IMR-90 (cell line): ENCODE measurements at regions not wholly inside any gene's neighbourhood (a gene's known extent, or its start where the extent isn't known, plus 50 kb on each side); places are given as distances from the start of the nearest gene placed in this dataset.

Source experiments
- ATAC-seq: fragments of 200-7000 bp; cut with Tn5 transposase; 2 replicates; pipeline ENCODE4 v1.9.1; 2020; ENCODE audit warnings: low read depth, mild to moderate bottlenecking, moderate library complexity
- BruUV-seq: library from RNA; stranded (reverse); fragments of 400-500 nt; replicated peaks from 2 replicates; lab custom pipeline; 2021; lab: Mats Ljungman, UMichigan
- CTCF ChIA-PET: fragments of 300-600 bp; formaldehyde crosslinking; extraction: SDS; loops from one replicate; lab custom pipeline; 2021; ENCODE audit warnings: antibody characterized with exemption; lab: Yijun Ruan, JAX
- POLR2A ChIA-PET: fragments of 300-600 bp; sonication (Branson Sonifier 250); formaldehyde crosslinking; loops from one replicate; lab custom pipeline; 2022; ENCODE audit warnings: antibody characterized with exemption; ENCODE audit not compliant: unreplicated experiment; lab: Charles Lee
- DNase-seq: peaks from one replicate; pipeline ENCODE4 v3.0.0; 2013
- H2AFZ ChIP-seq: replicated peaks from 2 replicates; pipeline ENCODE3; 2013; ENCODE audit warnings: low read length, mild to moderate bottlenecking; ENCODE audit not compliant: poor library complexity
- H2AK5ac ChIP-seq: 2 replicates; pipeline ENCODE4 v1.6.1; 2013; ENCODE audit warnings: low read depth, low read length, inconsistent platforms
- H2AK9ac ChIP-seq: replicated peaks from 2 replicates; pipeline ENCODE3; 2013; ENCODE audit warnings: mild to moderate bottlenecking, low read depth, low read length, moderate library complexity; ENCODE audit not compliant: poor library complexity
- H2BK120ac ChIP-seq: 2 replicates; pipeline ENCODE4 v1.6.1; 2013; ENCODE audit warnings: low read depth, low read length, inconsistent platforms
- H2BK15ac ChIP-seq: 3 replicates; pipeline ENCODE4 v1.6.1; 2013; ENCODE audit warnings: low read depth, low read length, inconsistent platforms
- H2BK20ac ChIP-seq: 2 replicates; pipeline ENCODE4 v1.6.1; 2013; ENCODE audit warnings: low read depth, mild to moderate bottlenecking, inconsistent platforms, low read length, moderate library complexity
- H2BK5ac ChIP-seq: 2 replicates; pipeline ENCODE4 v1.6.1; 2013; ENCODE audit warnings: mild to moderate bottlenecking, low read depth, low read length, inconsistent platforms; ENCODE audit not compliant: poor library complexity, severe bottlenecking
- H3K14ac ChIP-seq: replicated peaks from 2 replicates; pipeline ENCODE4 v1.6.1; 2013; ENCODE audit warnings: low read depth, low read length, inconsistent platforms
- H3K18ac ChIP-seq: 2 replicates; pipeline ENCODE4 v1.6.1; 2013; ENCODE audit warnings: low read depth, low read length, control low read depth
- H3K23ac ChIP-seq: 2 replicates; pipeline ENCODE4 v1.6.1; 2013; ENCODE audit warnings: low read depth, low read length, inconsistent platforms
- H3K27ac ChIP-seq: 2 replicates; pipeline ENCODE4 v1.5.1; 2013; ENCODE audit warnings: mild to moderate bottlenecking, control low read depth, low read length; ENCODE audit not compliant: insufficient read depth
- H3K27me3 ChIP-seq: 2 replicates; pipeline ENCODE4 v1.6.1; 2013; ENCODE audit warnings: low read length; ENCODE audit not compliant: control insufficient read depth, insufficient read depth
- H3K36me3 ChIP-seq: 2 replicates; pipeline ENCODE4 v1.6.1; 2013; ENCODE audit warnings: low read length, mixed read lengths; ENCODE audit not compliant: control insufficient read depth, insufficient read depth
- H3K4ac ChIP-seq: 2 replicates; pipeline ENCODE4 v1.6.1; 2013; ENCODE audit warnings: low read depth, low read length, inconsistent platforms
- H3K4me1 ChIP-seq: 2 replicates; pipeline ENCODE4 v1.6.1; 2013; ENCODE audit warnings: low read length, mixed read lengths; ENCODE audit not compliant: control insufficient read depth, insufficient read depth
- H3K4me2 ChIP-seq: 2 replicates; pipeline ENCODE4 v1.6.1; 2013; ENCODE audit warnings: low read depth, mild to moderate bottlenecking, control low read depth, low read length, moderate library complexity
- H3K4me3 ChIP-seq: 2 replicates; pipeline ENCODE4 v1.5.1; 2013; ENCODE audit warnings: low read depth, mild to moderate bottlenecking, control low read depth, low read length, moderate library complexity; ENCODE audit not compliant: insufficient read depth
- H3K56ac ChIP-seq: 2 replicates; pipeline ENCODE4 v1.6.1; 2013; ENCODE audit warnings: low read length, inconsistent platforms; ENCODE audit not compliant: insufficient read depth; ENCODE audit errors: extremely low read depth
- H3K79me1 ChIP-seq, 2 experiments: 2 replicates each; pipeline ENCODE4 v1.6.1; 2013; ENCODE audit warnings: low read length in 2 of 2, inconsistent platforms in 1 of 2, low read depth in 1 of 2
- H3K9ac ChIP-seq: 2 replicates; pipeline ENCODE4 v1.6.1; 2013; ENCODE audit warnings: low read depth, low read length, control low read depth
- H3K9me1 ChIP-seq: 2 replicates; pipeline ENCODE4 v1.6.1; 2013; ENCODE audit warnings: low read length, inconsistent platforms; ENCODE audit not compliant: insufficient read depth
- H3K9me3 ChIP-seq: 2 replicates; pipeline ENCODE4 v1.6.1; 2013; ENCODE audit warnings: low read length; ENCODE audit not compliant: control insufficient read depth, insufficient read depth
- H4K20me1 ChIP-seq: 2 replicates; pipeline ENCODE4 v1.6.1; 2013; ENCODE audit warnings: low read length, inconsistent platforms; ENCODE audit not compliant: insufficient read depth
- H4K5ac ChIP-seq: 2 replicates; pipeline ENCODE4 v1.6.1; 2013; ENCODE audit warnings: mild to moderate bottlenecking, low read depth, low read length, control low read depth
- H4K8ac ChIP-seq, 2 experiments: 2 replicates each; pipeline ENCODE4 v1.6.1; 2013; ENCODE audit warnings: low read depth in 2 of 2, low read length in 2 of 2, control low read depth in 1 of 2, inconsistent platforms in 1 of 2
- H4K91ac ChIP-seq: 2 replicates; pipeline ENCODE4 v1.6.1; 2013; ENCODE audit warnings: low read depth, low read length, inconsistent platforms; ENCODE audit not compliant: insufficient read depth
- BHLHE40 ChIP-seq: fragments of 150-350 bp; IDR thresholded peaks from 2 replicates; pipeline ENCODE4 v1.6.1; 2016; ENCODE audit warnings: mild to moderate bottlenecking, low read depth, low read length
- CEBPB ChIP-seq: IDR thresholded peaks from 2 replicates; pipeline ENCODE4 v1.6.1; 2012; ENCODE audit warnings: low read depth, low read length, improper control_type of control experiment
- CHD1 ChIP-seq: IDR thresholded peaks from 2 replicates; pipeline ENCODE4 v1.6.1; 2012; ENCODE audit warnings: low read depth, low read length, improper control_type of control experiment
- CTCF ChIP-seq: conservative IDR thresholded peaks from 2 replicates; pipeline ENCODE4 v1.5.1; 2012; ENCODE audit warnings: mild to moderate bottlenecking, low read depth, low read length, improper control_type of control experiment
- ELK1 ChIP-seq: fragments of 150-350 bp; IDR thresholded peaks from 2 replicates; pipeline ENCODE4 v1.6.1; 2016; ENCODE audit warnings: low read depth, mild to moderate bottlenecking, low read length, moderate library complexity, borderline replicate concordance
- FOS ChIP-seq: fragments of 150-350 bp; IDR thresholded peaks from 2 replicates; pipeline ENCODE4 v1.6.1; 2016; ENCODE audit warnings: low read depth, low read length
- MAFK ChIP-seq: IDR thresholded peaks from 2 replicates; pipeline ENCODE4 v1.6.1; 2012; ENCODE audit warnings: low read depth, low read length, improper control_type of control experiment
- MAZ ChIP-seq: IDR thresholded peaks from 2 replicates; pipeline ENCODE4 v1.6.1; 2012; ENCODE audit warnings: low read depth, mild to moderate bottlenecking, low read length, improper control_type of control experiment, moderate library complexity, borderline replicate concordance
- MXI1 ChIP-seq: IDR thresholded peaks from 2 replicates; pipeline ENCODE4 v1.6.1; 2012; ENCODE audit warnings: low read depth, mild to moderate bottlenecking, low read length, moderate library complexity, borderline replicate concordance
- NFE2L2 ChIP-seq: fragments of 150-350 bp; IDR thresholded peaks from 2 replicates; pipeline ENCODE4 v1.6.1; 2016; ENCODE audit warnings: low read depth, mild to moderate bottlenecking, low read length
- POLR2A ChIP-seq: IDR thresholded peaks from 2 replicates; pipeline ENCODE4 v1.6.1; 2012; ENCODE audit warnings: mild to moderate bottlenecking, low read depth, low read length
- RAD21 ChIP-seq: IDR thresholded peaks from 2 replicates; pipeline ENCODE4 v1.6.1; 2012; ENCODE audit warnings: low read length, improper control_type of control experiment
- RCOR1 ChIP-seq: IDR thresholded peaks from 2 replicates; pipeline ENCODE4 v1.6.1; 2012; ENCODE audit warnings: mild to moderate bottlenecking, low read length, improper control_type of control experiment; ENCODE audit not compliant: insufficient replicate concordance
- RFX5 ChIP-seq: IDR thresholded peaks from 2 replicates; pipeline ENCODE4 v1.8.0; 2012; ENCODE audit warnings: low read depth, mild to moderate bottlenecking, low read length, moderate library complexity
- SMC3 ChIP-seq: fragments of 150-350 bp; IDR thresholded peaks from 2 replicates; pipeline ENCODE4 v1.6.1; 2016; ENCODE audit warnings: low read depth, mild to moderate bottlenecking, antibody characterized with exemption, low read length, moderate library complexity
- USF2 ChIP-seq: fragments of 150-350 bp; IDR thresholded peaks from 2 replicates; pipeline ENCODE4 v1.6.1; 2017; ENCODE audit warnings: mild to moderate bottlenecking, antibody characterized with exemption, low read length, low read depth
- WGBS, 2 experiments: methylation state at CpG; one replicate each; pipeline versions ENCODE4 v1.1.5 to v1.1.7; 2013; ENCODE audit warnings: missing lambda C conversion rate in 2 of 2; ENCODE audit not compliant: insufficient read length in 1 of 2; ENCODE audit errors: extremely low coverage in 2 of 2; 5-methylcytosine and 5-hydroxymethylcytosine counted together
- dilution Hi-C: fragments of 300-500 bp; cut with HindIII; formaldehyde crosslinking; loops from one replicate; pipeline ENCODE4 v1.14.3; 2018; ENCODE audit warnings: low sequenced_read_pairs; ENCODE audit not compliant: unreplicated experiment
- in situ Hi-C: fragments of 300-500 bp; cut with MboI; formaldehyde crosslinking; loops from 3 replicates; pipeline ENCODE4 v1.14.3; 2019; ENCODE audit warnings: low sequenced_read_pairs, inconsistent platforms, mixed read lengths
- intact Hi-C: fragments of 100-400 bp; cut with micrococcal nuclease; formaldehyde crosslinking; loops from 2 replicates; pipeline ENCODE4 v1.10.0; 2022

GRCh38 chr4:27087306-27088045, 226.8 kb downstream of the STIM2 start:
- POLR2A ChIA-PET = no interaction called here
- WGBS, 2 experiments = 79% methylated on average over 2 of the region's 8 CpGs; no CpG with 5 or more reads in 1 of the 2 experiments
- ATAC-seq = no peak

More at GRCh38 chr4:27087306-27088045, 226.8 kb downstream of the STIM2 start:
- H3K9ac ChIP-seq = no peak overlapping the region
- DNase-seq = no peak
- no peak overlapping the region for H2BK120ac ChIP-seq
- H3K4me2 ChIP-seq = no peak overlapping the region
- CTCF ChIA-PET = no interaction called here
- no peak overlapping the region for H3K14ac ChIP-seq
- no peak overlapping the region for H3K23ac ChIP-seq
- H3K56ac ChIP-seq = no peak overlapping the region
- BruUV-seq = no TSS peak
- H3K4me1 ChIP-seq = no peaks in the 10 kb centered on the region
- H2AK5ac ChIP-seq = no peak overlapping the region
- no peaks in the 10 kb centered on the region for H3K36me3 ChIP-seq
- no peak overlapping the region for H2AFZ ChIP-seq
- no peak overlapping the region for H2BK5ac ChIP-seq
- H3K79me1 ChIP-seq = no peaks in the 10 kb centered on the region
- peaks cover 4% of the 10 kb centered on the region; the same call in 1 of the 2 replicates for H3K9me1 ChIP-seq
- H4K5ac ChIP-seq = no peak overlapping the region
- in situ Hi-C loops (no loop called here), intact Hi-C loops (no loop called here), dilution Hi-C loops (no loop called here)
- no peak overlapping the region for H2AK9ac ChIP-seq
- H3K27me3 ChIP-seq = peaks cover 14% of the 10 kb centered on the region
- H3K9me3 ChIP-seq = no peaks in the 10 kb centered on the region
- H3K4ac ChIP-seq = no peak overlapping the region
- H2BK15ac ChIP-seq = no peak overlapping the region
- no peak overlapping the region for H3K4me3 ChIP-seq
- H2BK20ac ChIP-seq = no peak overlapping the region
- TF ChIP-seq POLR2A (no peak), NFE2L2 (no peak), CHD1 (no peak), MAZ (no peak), MXI1 (no peak), FOS (no peak), MAFK (no peak), CTCF (no peak), ELK1 (no peak), RCOR1 (no peak), BHLHE40 (no peak), SMC3 (no peak), RFX5 (no peak), RAD21 (no peak), USF2 (no peak), CEBPB (no peak)
- no peak overlapping the region for H4K8ac ChIP-seq
- H4K91ac ChIP-seq = no peak overlapping the region
- no peaks in the 10 kb centered on the region for H4K20me1 ChIP-seq
- no peak overlapping the region for H3K18ac ChIP-seq
- H3K27ac ChIP-seq = no peak overlapping the region
